Fibroblast of pulmonary artery (primary cell): ENCODE measurements at regions not wholly inside any gene's neighbourhood (a gene's known extent, or its start where the extent isn't known, plus 50 kb on each side); places are given as distances from the start of the nearest gene placed in this dataset.
"Not testable (repeated sequence)": the region's sequence is repeated elsewhere in the genome, so short reads cannot be mapped to it uniquely, and the experiment has no call there.

Experiments used
- DNase-seq: peaks from one replicate; pipeline ENCODE4 v3.0.0-alpha.2; 2010; ENCODE audit warnings: low read depth
- H3K4me3 ChIP-seq: replicated peaks from 2 replicates; pipeline ENCODE4 v1.5.1; 2011; ENCODE audit warnings: low read depth, mild to moderate bottlenecking, control low read depth, low read length, moderate library complexity
- TF ChIP-seq, protein P1 (sequence below): IDR thresholded peaks from 2 replicates; pipeline ENCODE4 v1.5.1; 2011; ENCODE audit warnings: mild to moderate bottlenecking, control low read depth, low read length, inconsistent platforms; ENCODE audit errors: missing control alignments

DNA sequence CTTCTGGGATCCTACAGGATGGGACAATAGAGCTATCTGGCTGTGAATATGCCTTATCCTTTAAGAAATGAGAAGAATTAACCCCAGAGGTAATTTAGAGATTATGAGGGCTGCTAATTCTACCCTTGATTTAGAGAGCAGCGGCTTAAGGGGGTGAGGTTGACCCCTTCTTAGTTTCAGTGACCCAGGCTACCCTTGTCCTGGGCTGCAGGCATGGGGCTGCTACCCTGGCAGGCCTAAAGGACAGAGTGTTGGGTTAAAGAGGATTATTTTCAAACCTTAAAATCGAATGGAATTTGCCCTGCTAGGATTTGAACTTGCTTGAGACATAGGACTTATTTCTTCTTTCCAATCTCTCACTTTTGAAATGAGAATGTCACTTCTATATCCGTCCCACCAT lies 1343.4 kb downstream of the HACE1 start:
- H3K4me3 ChIP-seq = no peak overlapping the region
- DNase-seq = no peak
- TF ChIP-seq, protein P1, sequence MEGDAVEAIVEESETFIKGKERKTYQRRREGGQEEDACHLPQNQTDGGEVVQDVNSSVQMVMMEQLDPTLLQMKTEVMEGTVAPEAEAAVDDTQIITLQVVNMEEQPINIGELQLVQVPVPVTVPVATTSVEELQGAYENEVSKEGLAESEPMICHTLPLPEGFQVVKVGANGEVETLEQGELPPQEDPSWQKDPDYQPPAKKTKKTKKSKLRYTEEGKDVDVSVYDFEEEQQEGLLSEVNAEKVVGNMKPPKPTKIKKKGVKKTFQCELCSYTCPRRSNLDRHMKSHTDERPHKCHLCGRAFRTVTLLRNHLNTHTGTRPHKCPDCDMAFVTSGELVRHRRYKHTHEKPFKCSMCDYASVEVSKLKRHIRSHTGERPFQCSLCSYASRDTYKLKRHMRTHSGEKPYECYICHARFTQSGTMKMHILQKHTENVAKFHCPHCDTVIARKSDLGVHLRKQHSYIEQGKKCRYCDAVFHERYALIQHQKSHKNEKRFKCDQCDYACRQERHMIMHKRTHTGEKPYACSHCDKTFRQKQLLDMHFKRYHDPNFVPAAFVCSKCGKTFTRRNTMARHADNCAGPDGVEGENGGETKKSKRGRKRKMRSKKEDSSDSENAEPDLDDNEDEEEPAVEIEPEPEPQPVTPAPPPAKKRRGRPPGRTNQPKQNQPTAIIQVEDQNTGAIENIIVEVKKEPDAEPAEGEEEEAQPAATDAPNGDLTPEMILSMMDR = no peak

DNA sequence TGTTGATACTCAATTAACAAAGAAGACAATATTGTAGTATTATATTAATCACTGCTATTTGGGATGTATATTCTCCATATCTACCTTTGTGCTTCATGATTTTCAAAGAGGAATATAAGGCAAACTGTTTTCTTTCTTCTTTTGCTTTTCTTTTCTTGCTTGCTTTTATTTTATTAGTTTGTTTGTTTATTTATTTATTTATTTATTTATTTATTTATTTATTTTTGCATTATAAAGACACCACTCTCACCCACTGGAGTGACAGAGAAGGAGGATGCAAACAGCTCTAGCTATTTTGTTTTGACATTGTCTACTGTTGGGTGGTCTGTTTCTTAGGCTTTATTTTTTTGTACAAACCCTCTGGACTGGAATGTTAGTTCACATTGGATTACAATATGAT lies 1352.7 kb downstream of the HACE1 start:
- DNase-seq = no peak
- TF ChIP-seq, protein P1 = no peak
- no peak overlapping the region for H3K4me3 ChIP-seq

DNA sequence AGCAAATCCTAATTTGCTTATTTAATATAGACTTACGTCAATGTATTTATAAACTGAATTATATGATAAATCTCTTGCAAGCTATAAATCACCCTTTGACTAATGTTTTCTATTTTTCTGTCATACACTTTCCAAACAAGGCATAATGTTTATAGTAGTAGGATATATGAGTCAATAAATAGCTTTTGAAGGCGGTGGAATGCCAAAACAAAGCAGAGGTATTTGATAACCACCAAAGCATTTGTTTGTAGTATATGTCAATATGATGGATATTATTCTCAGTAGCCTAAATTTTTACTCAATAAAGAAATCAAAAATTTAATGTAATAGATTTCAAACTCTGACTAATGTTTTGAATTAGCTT lies 1354.6 kb downstream of the HACE1 start:
- TF ChIP-seq, protein P1 = no peak
- H3K4me3 ChIP-seq = no peak overlapping the region
- DNase-seq = no peak

DNA sequence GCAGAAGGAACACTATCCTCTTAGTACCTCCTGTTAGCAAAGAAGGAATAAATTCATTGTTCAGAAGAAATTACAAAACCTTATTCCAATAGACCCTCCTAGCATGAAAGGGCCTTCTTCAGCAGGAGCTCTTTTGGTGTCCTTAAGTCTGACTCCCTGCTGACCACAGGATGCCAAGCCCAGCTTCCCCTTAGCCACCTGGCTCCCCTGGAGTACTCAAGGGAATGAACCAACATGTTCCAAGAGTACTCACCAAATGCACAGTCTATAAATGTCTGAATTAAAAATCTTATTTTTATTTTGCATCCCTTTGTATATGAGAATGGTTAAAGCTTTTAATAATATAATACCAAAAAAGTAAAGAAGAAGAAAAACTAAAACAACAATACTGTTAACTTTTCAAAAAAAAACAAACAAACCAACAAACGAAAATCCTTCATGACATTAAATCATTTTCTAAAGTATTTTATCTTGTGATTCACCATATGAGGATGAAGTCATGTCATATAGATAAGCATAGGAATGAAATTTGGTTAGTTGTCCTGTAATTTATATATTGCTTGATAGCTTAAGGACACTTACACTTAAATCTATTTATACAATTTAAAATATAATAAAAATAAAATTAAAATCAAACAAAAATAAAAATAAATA lies 1355.1 kb downstream of the HACE1 start:
- DNase-seq = no peak
- TF ChIP-seq, protein P1 = no peak
- no peak overlapping the region for H3K4me3 ChIP-seq

DNA sequence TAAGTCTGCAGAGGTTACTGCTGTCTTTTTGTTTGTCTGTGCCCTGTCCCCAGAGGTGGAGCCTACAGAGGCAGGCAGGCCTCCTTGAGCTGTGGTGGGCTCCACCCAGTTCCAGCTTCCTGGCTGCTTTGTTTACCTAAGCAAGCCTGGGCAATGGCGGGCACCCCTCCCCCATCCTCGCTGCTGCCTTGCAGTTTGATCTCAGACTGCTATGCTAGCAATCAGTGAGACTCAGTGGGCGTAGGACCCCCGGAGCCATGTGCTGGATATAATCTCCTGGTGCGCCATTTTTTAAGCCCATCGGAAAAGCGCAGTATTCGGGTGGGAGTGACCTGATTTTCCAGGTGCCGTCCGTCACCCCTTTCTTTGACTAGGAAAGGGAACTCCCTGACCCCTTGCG lies 1363.1 kb downstream of the HACE1 start:
- H3K4me3 ChIP-seq, DNase-seq: not testable (repeated sequence)

DNA sequence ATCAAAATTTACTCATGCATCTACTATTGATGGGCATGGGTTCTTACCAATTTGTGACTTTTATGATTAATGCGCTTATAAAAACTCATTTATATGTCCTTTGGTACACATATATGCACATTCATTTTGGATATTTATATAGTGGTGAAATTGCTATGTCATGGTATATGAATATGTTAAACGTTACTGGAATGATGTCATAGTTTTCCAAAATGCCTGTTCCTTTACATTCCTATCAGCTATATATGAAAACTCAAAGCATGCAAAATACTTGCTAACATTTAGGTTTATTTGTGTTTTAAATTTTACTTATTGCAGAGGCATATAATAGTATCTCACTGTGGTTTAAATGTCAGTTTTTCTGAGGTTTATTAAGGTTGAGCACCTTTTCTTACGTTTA lies 1403.1 kb downstream of the HACE1 start:
- no peak overlapping the region for H3K4me3 ChIP-seq
- DNase-seq = no peak
- TF ChIP-seq, protein P1 = no peak

DNA sequence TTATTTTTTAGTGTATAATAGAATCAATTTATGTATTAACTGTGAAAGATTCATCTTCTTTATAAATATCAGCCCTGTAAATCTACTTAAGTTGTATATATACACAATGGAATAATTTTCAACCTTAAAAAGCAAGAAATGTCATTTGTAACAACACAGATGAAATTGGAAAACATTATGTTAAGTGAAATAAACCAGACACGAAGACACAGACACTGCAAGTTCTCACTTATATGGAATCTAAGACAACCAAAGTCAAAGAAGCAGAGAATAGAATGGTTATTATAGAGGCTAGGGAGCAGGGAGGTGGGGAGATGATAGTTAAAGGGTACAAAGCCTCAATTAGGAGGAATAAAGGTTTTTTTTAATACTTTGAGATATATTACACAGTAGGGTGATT lies 1404.4 kb downstream of the HACE1 start:
- H3K4me3 ChIP-seq = no peak overlapping the region
- TF ChIP-seq, protein P1 = no peak
- no peak for DNase-seq
